ENCODE measurements at regions not wholly inside any gene's neighbourhood (a gene's known extent, or its start where the extent isn't known, plus 50 kb on each side); places are given as distances from the start of the nearest gene placed in this dataset.

DNA sequence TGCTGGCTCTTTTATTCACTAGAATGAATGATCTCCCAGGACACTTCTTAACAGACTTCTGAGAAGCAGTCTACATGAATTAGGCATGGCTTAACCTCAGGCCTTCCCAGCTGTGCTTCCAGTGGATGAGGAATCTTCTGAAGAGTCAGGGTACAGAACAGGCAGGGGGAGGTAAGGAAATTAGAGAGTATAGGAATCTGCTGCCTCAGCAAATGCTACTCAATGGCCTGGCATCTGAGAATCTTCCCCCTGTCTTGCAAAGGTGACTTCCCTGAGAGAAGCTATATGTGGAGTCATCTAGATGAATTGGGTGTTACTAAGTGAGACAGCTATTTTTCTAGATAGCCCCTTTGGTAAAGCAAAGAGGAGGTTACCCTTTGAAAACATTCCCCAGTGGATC is 496.2 kb upstream of the CCDC196 start:
- Histone ChIP-seq H2BK20ac (ENCODE audit: low read depth, low read length) (no peak overlapping the region), H3K79me1 (ENCODE audit: low read depth in 1 of 2, low read length in 2 of 2) (no peaks in the 10 kb centered on the region), H3K9ac (ENCODE audit: low read depth, low read length) (no peak overlapping the region), H2BK15ac (ENCODE audit: low read depth, low read length) (no peak overlapping the region), H3K36me3 (ENCODE audit: control insufficient read depth, insufficient read depth, low read length) (no peaks in the 10 kb centered on the region), H3K27me3 (ENCODE audit: control insufficient read depth, insufficient read depth, low read length) (no peaks in the 10 kb centered on the region), H4K91ac (ENCODE audit: insufficient read depth, low read depth, low read length) (no peak overlapping the region), H4K5ac (ENCODE audit: low read depth, low read length) (no peak overlapping the region), H3K4me1 (ENCODE audit: control insufficient read depth, insufficient read depth, low read length) (no peaks in the 10 kb centered on the region), H4K20me1 (ENCODE audit: insufficient read depth, low read length) (no peaks in the 10 kb centered on the region), H3K9me1 (ENCODE audit: insufficient read depth, low read length) (no peaks in the 10 kb centered on the region), H3K23ac (ENCODE audit: low read depth, low read length) (no peak overlapping the region), H3K9me3 (ENCODE audit: control insufficient read depth, insufficient read depth, low read length) (peaks cover 8% of the 10 kb centered on the region), H2AK5ac (ENCODE audit: low read depth, low read length) (no peak overlapping the region), H3K4me2 (ENCODE audit: low read depth, low read length) (no peak overlapping the region), H3K4me3 (ENCODE audit: insufficient read depth, low read depth, low read length) (no peak overlapping the region), H2AFZ (replicated peaks; ENCODE audit: low read length, poor library complexity) (no peak overlapping the region), H3K14ac (replicated peaks; ENCODE audit: low read depth, low read length) (no peak overlapping the region), H3K56ac (ENCODE audit: extremely low read depth, insufficient read depth, low read length) (no peak overlapping the region), H3K27ac (ENCODE audit: insufficient read depth, low read length) (no peak overlapping the region), H2BK120ac (ENCODE audit: low read depth, low read length) (no peak overlapping the region), H2AK9ac (replicated peaks; ENCODE audit: low read depth, low read length, poor library complexity) (no peak overlapping the region), H4K8ac (ENCODE audit: low read depth in 2 of 2, low read length in 2 of 2) (no peak overlapping the region), H3K4ac (ENCODE audit: low read depth, low read length) (no peak overlapping the region), H2BK5ac (ENCODE audit: low read depth, low read length, poor library complexity, severe bottlenecking) (no peak overlapping the region), H3K18ac (ENCODE audit: low read depth, low read length) (no peak overlapping the region)
- TF ChIP-seq RFX5 (IDR thresholded peaks at IDR 0.05; ENCODE audit: low read depth, low read length) (no peak), MAFK (IDR thresholded peaks at IDR 0.05; ENCODE audit: low read depth, low read length) (peak; percentile 74), FOS (IDR thresholded peaks at IDR 0.05; ENCODE audit: low read depth, low read length) (no peak)
- in situ Hi-C loops (cut with MboI; ENCODE audit: low sequenced_read_pairs), result no loop called here
- ChIA-PET CTCF (no interaction called here), POLR2A (ENCODE audit: unreplicated experiment) (no interaction called here)
- ATAC-seq (ENCODE audit: low read depth), result no peak
- DNase-seq, result no peak
- dilution Hi-C loops (cut with HindIII; ENCODE audit: low sequenced_read_pairs, unreplicated experiment), result no loop called here
- intact Hi-C loops (cut with micrococcal nuclease), result no loop called here
- no TSS peak for BruUV-seq (replicated peaks)
